Liver (tissue), 8 donors: ENCODE measurements at regions not wholly inside any gene's neighbourhood (a gene's known extent, or its start where the extent isn't known, plus 50 kb on each side); places are given as distances from the start of the nearest gene placed in this dataset.

Source experiments
- DNase-seq: peaks from one replicate; pipeline ENCODE4 v3.0.0-alpha.2; 2017; ENCODE audit warnings: low spot score
- H3K27ac ChIP-seq, 2 donors: one replicate each; pipeline ENCODE4 v1.7.0; 2013; ENCODE audit warnings: inconsistent platforms in 2 of 2, low read length in 2 of 2, control low read depth in 1 of 2, low read depth in 1 of 2, mild to moderate bottlenecking in 1 of 2
- H3K27me3 ChIP-seq, 4 donors: one replicate each; pipeline versions ENCODE4 v1.6.1 to v1.7.0; 2013; ENCODE audit warnings: low read length in 3 of 4, inconsistent platforms in 1 of 4, mild to moderate bottlenecking in 1 of 4, moderate library complexity in 1 of 4; ENCODE audit not compliant: control insufficient read depth in 4 of 4, insufficient read depth in 4 of 4
- H3K36me3 ChIP-seq, 4 donors: one replicate each; pipeline versions ENCODE4 v1.6.1 to v1.7.0; 2013; ENCODE audit warnings: low read length in 3 of 4, mild to moderate bottlenecking in 3 of 4, low read depth in 1 of 4, moderate library complexity in 1 of 4; ENCODE audit not compliant: control insufficient read depth in 4 of 4, insufficient read depth in 3 of 4
- H3K4me1 ChIP-seq, 4 donors: one replicate each; pipeline versions ENCODE4 v1.6.1 to v1.7.0; 2013; ENCODE audit warnings: low read length in 3 of 4, mild to moderate bottlenecking in 3 of 4, moderate library complexity in 1 of 4; ENCODE audit not compliant: control insufficient read depth in 4 of 4, insufficient read depth in 4 of 4
- H3K4me3 ChIP-seq, 3 donors: one replicate each; pipeline versions ENCODE4 v1.6.1 to v1.7.0; 2013; ENCODE audit warnings: low read length in 3 of 3, control low read depth in 1 of 3, low read depth in 1 of 3, mild to moderate bottlenecking in 1 of 3
- H3K9ac ChIP-seq, 2 donors: one replicate each; pipeline ENCODE4 v1.7.0; 2013; ENCODE audit warnings: low read length in 2 of 2, mild to moderate bottlenecking in 2 of 2, moderate library complexity in 2 of 2, control low read depth in 1 of 2, low read depth in 1 of 2
- H3K9me3 ChIP-seq, 4 donors: one replicate each; pipeline versions ENCODE4 v1.6.1 to v1.7.0; 2013; ENCODE audit warnings: low read length in 3 of 4; ENCODE audit not compliant: control insufficient read depth in 4 of 4
- CTCF ChIP-seq: fragments of 150-350 bp; IDR thresholded peaks from 2 replicates; pipeline ENCODE4 v1.5.1; 2017; ENCODE audit warnings: improper control_type of control experiment, low read depth, low read length; ENCODE audit not compliant: missing input control
- FOXA1 ChIP-seq: IDR thresholded peaks from 2 replicates; pipeline ENCODE4 v1.6.1; 2016; ENCODE audit warnings: antibody characterized with exemption
- FOXA2 ChIP-seq: IDR thresholded peaks from 2 replicates; pipeline ENCODE4 v1.6.1; 2016; ENCODE audit warnings: antibody characterized with exemption
- HNF4A ChIP-seq, 2 donors: conservative IDR thresholded peaks; 2 replicates each; pipeline ENCODE4 v1.6.1; 2016; ENCODE audit warnings: antibody characterized with exemption in 2 of 2, mild to moderate bottlenecking in 2 of 2
- HNF4G ChIP-seq: IDR thresholded peaks from 2 replicates; pipeline ENCODE4 v1.6.1; 2016; ENCODE audit warnings: antibody characterized with exemption
- JUND ChIP-seq, 2 donors: IDR thresholded peaks; 2 replicates each; pipeline ENCODE4 v1.6.1; 2016; ENCODE audit warnings: antibody characterized with exemption in 2 of 2
- MAX ChIP-seq: IDR thresholded peaks from 2 replicates; pipeline ENCODE4 v1.6.1; 2016; ENCODE audit warnings: antibody characterized with exemption
- NR2F2 ChIP-seq: IDR thresholded peaks from 2 replicates; pipeline ENCODE4 v1.6.1; 2016; ENCODE audit warnings: antibody characterized with exemption
- RAD21 ChIP-seq, 2 donors: IDR thresholded peaks; 2 replicates each; pipeline ENCODE4 v1.6.1; 2016; ENCODE audit warnings: antibody characterized with exemption in 2 of 2, mild to moderate bottlenecking in 2 of 2
- REST ChIP-seq: IDR thresholded peaks from 2 replicates; pipeline ENCODE4 v1.6.1; 2016; ENCODE audit warnings: antibody characterized with exemption, mild to moderate bottlenecking
- RXRA ChIP-seq, 2 donors: IDR thresholded peaks; 2 replicates each; pipeline ENCODE4 v1.6.1; 2017 to 2018; ENCODE audit warnings: antibody characterized with exemption in 2 of 2, mild to moderate bottlenecking in 1 of 2
- SP1 ChIP-seq: IDR thresholded peaks from 2 replicates; pipeline ENCODE4 v1.6.1; 2018; ENCODE audit warnings: antibody characterized with exemption, mild to moderate bottlenecking
- ZBTB33 ChIP-seq: IDR thresholded peaks from 2 replicates; pipeline ENCODE4 v1.6.1; 2016; ENCODE audit warnings: antibody characterized with exemption
- WGBS: extraction: QIAGEN DNeasy Blood & Tissue Kit; methylation state at CpG from one replicate; pipeline ENCODE4 v1.1.7; 2013; 5-methylcytosine and 5-hydroxymethylcytosine counted together
- donor health status: healthy.
- donor health status: healthy.
- donor health status: healthy.
- donor health status: healthy.
- donor health status: healthy.

GRCh38 chr2:187056416-187057334 is 207.7 kb upstream of the ZSWIM2 start:
- no peak overlapping the region for H3K4me3 ChIP-seq
- no peaks in the 10 kb centered on the region for H3K27me3 ChIP-seq
- H3K36me3 ChIP-seq = no peaks in the 10 kb centered on the region
- no peaks in the 10 kb centered on the region for H3K9me3 ChIP-seq
- TF ChIP-seq REST (no peak), HNF4G (no peak), NR2F2 (no peak), ZBTB33 (no peak)
- H3K27ac ChIP-seq = no peak overlapping the region
- H3K9ac ChIP-seq = no peak overlapping the region
- 92% methylated on average over 4 of the region's 4 CpGs for WGBS
- peaks cover 0 to 8% (median 4%) of the 10 kb centered on the region in 4 donors for H3K4me1 ChIP-seq
- no peak for DNase-seq

GRCh38 chr2:187055463-187055862 is 206.5 kb upstream of the ZSWIM2 start:
- peak; percentile 40 for DNase-seq
- TF ChIP-seq RXRA (IDR thresholded peaks at IDR 0.05) = peak; percentile 38 to 64
- TF ChIP-seq SP1 = peak; percentile 12
- no peak for TF ChIP-seq RAD21 (IDR thresholded peaks at IDR 0.05)
- TF ChIP-seq HNF4A (conservative IDR thresholded peaks at IDR 0.05) = peak; percentile 32 to 53
- no peaks in the 10 kb centered on the region for H3K27me3 ChIP-seq
- no peaks in the 10 kb centered on the region for H3K9me3 ChIP-seq
- no peak overlapping the region for H3K9ac ChIP-seq
- no peaks in the 10 kb centered on the region for H3K36me3 ChIP-seq
- WGBS = 5% methylated on average over 1 of the region's 1 CpG
- no peak overlapping the region for H3K4me3 ChIP-seq
- no peak overlapping the region for H3K27ac ChIP-seq
- H3K4me1 ChIP-seq = peaks cover 0 to 8% (median 4%) of the 10 kb centered on the region in 4 donors

GRCh38 chr2:187054501-187055319 is 205.7 kb upstream of the ZSWIM2 start:
- WGBS = 69% methylated on average over 5 of the region's 5 CpGs
- no peaks in the 10 kb centered on the region for H3K27me3 ChIP-seq

More at GRCh38 chr2:187054501-187055319, 205.7 kb upstream of the ZSWIM2 start:
- Histone ChIP-seq H3K9ac (no peak overlapping the region), H3K27ac (no peak overlapping the region), H3K36me3 (no peaks in the 10 kb centered on the region), H3K4me1 (peaks cover 0 to 8% (median 4%) of the 10 kb centered on the region in 4 donors), H3K4me3 (no peak overlapping the region), H3K9me3 (no peaks in the 10 kb centered on the region)
- TF ChIP-seq HNF4A (conservative IDR thresholded peaks at IDR 0.05) = peak in 1 of 2 donors; percentile 20
- no peak for TF ChIP-seq FOXA2
- peak; percentile 16 to 17 for TF ChIP-seq RXRA (IDR thresholded peaks at IDR 0.05)
- no peak for TF ChIP-seq FOXA1
- no peak for TF ChIP-seq SP1
- TF ChIP-seq NR2F2 = no peak
- no peak for TF ChIP-seq JUND (IDR thresholded peaks at IDR 0.05)
- no peak for TF ChIP-seq MAX
- TF ChIP-seq CTCF = no peak
- no peak for DNase-seq
